ENCODE measurements at regions not wholly inside any gene's neighbourhood (a gene's known extent, or its start where the extent isn't known, plus 50 kb on each side); places are given as distances from the start of the nearest gene placed in this dataset.
A peak's percentile ranks its signal among the peaks of the same experiment; 100 is the strongest.

- POLR2A ChIA-PET: no interaction called here
- ATAC-seq: no peak
- no peaks in the 10 kb centered on the region for H3K36me3 Mint-ChIP-seq
- H3K4me3 Mint-ChIP-seq: no peak overlapping the region
- no peaks in the 10 kb centered on the region for H3K4me1 Mint-ChIP-seq
- DNase-seq: no peak
- H3K27ac Mint-ChIP-seq: no peak overlapping the region
- no peaks in the 10 kb centered on the region for H3K27me3 Mint-ChIP-seq
- peaks cover 0 to 19% (median 2%) of the 10 kb centered on the region in 9 donors for H3K9me3 Mint-ChIP-seq
Measured at GRCh38 chr4:125039550-125039949, 275.2 kb upstream of the FAT4 start.

GRCh38 chr4:125022855-125023501 is 291.8 kb upstream of the FAT4 start:
- H3K4me3 Mint-ChIP-seq: no peak overlapping the region
- H3K27ac Mint-ChIP-seq: no peak overlapping the region
- ATAC-seq (no peak), DNase-seq (no peak)
- H3K27me3 Mint-ChIP-seq: no peaks in the 10 kb centered on the region
- POLR2A ChIA-PET: no interaction called here
- no peaks in the 10 kb centered on the region for H3K36me3 Mint-ChIP-seq
- peaks cover 0 to 16% (median 2%) of the 10 kb centered on the region in 9 donors for H3K9me3 Mint-ChIP-seq
- no peaks in the 10 kb centered on the region for H3K4me1 Mint-ChIP-seq

GRCh38 chr4:125021189-125021588 is 293.6 kb upstream of the FAT4 start:
- no peaks in the 10 kb centered on the region for H3K4me1 Mint-ChIP-seq
- no peak overlapping the region for H3K27ac Mint-ChIP-seq
- peaks cover 0 to 16% (median 5%) of the 10 kb centered on the region in 9 donors for H3K9me3 Mint-ChIP-seq
- DNase-seq (no peak), ATAC-seq (no peak)
- POLR2A ChIA-PET: no interaction called here
- no peak overlapping the region for H3K4me3 Mint-ChIP-seq
- H3K27me3 Mint-ChIP-seq: no peaks in the 10 kb centered on the region
- no peaks in the 10 kb centered on the region for H3K36me3 Mint-ChIP-seq

GRCh38 chr4:125020089-125021034 is 294.4 kb upstream of the FAT4 start:
- H3K36me3 Mint-ChIP-seq: no peaks in the 10 kb centered on the region
- no peak overlapping the region for H3K27ac Mint-ChIP-seq
- H3K27me3 Mint-ChIP-seq: no peaks in the 10 kb centered on the region
- DNase-seq (no peak), ATAC-seq (no peak)
- H3K4me3 Mint-ChIP-seq: no peak overlapping the region
- no peaks in the 10 kb centered on the region for H3K4me1 Mint-ChIP-seq
- H3K9me3 Mint-ChIP-seq: peaks cover 0 to 19% (median 5%) of the 10 kb centered on the region in 9 donors
- POLR2A ChIA-PET: no interaction called here

- Mint-ChIP-seq H3K27me3 (no peaks in the 10 kb centered on the region), H3K27ac (no peak overlapping the region), H3K4me3 (no peak overlapping the region), H3K9me3 (peaks cover 0 to 23% (median 9%) of the 10 kb centered on the region in 9 donors), H3K4me1 (no peaks in the 10 kb centered on the region), H3K36me3 (no peaks in the 10 kb centered on the region)
- no peak for DNase-seq
- POLR2A ChIA-PET: no interaction called here
- no peak for ATAC-seq
Measured at GRCh38 chr4:125016892-125017299, 297.9 kb upstream of the FAT4 start.

GRCh38 chr4:125013891-125014290 is 300.9 kb upstream of the FAT4 start:
- no peak overlapping the region for H3K27ac Mint-ChIP-seq
- peaks cover 0 to 9% (median 4%) of the 10 kb centered on the region in 9 donors for H3K9me3 Mint-ChIP-seq
- DNase-seq: no peak
- no peaks in the 10 kb centered on the region for H3K4me1 Mint-ChIP-seq
- H3K27me3 Mint-ChIP-seq: no peaks in the 10 kb centered on the region
- H3K4me3 Mint-ChIP-seq: no peak overlapping the region
- POLR2A ChIA-PET: no interaction called here
- ATAC-seq: no peak
- no peaks in the 10 kb centered on the region for H3K36me3 Mint-ChIP-seq

- H3K27ac Mint-ChIP-seq: no peak overlapping the region
- peaks cover 0 to 2% (median 0%) of the 10 kb centered on the region in 5 donors for H3K27me3 Mint-ChIP-seq
- no peak for ATAC-seq
- DNase-seq: no peak
- POLR2A ChIA-PET: no interaction called here
- peaks cover 0 to 9% (median 3%) of the 10 kb centered on the region in 9 donors for H3K9me3 Mint-ChIP-seq
- H3K4me3 Mint-ChIP-seq: no peak overlapping the region
- H3K4me1 Mint-ChIP-seq: no peaks in the 10 kb centered on the region
- no peaks in the 10 kb centered on the region for H3K36me3 Mint-ChIP-seq
Measured at GRCh38 chr4:125011646-125012045, 299.1 kb upstream of the ANKRD50 start.

- DNase-seq: no peak
- no peak for ATAC-seq
- POLR2A ChIA-PET: no interaction called here
- no peaks in the 10 kb centered on the region for H3K36me3 Mint-ChIP-seq
- H3K27me3 Mint-ChIP-seq: peaks cover 0 to 3% (median 0%) of the 10 kb centered on the region in 5 donors
- no peak overlapping the region for H3K27ac Mint-ChIP-seq
- H3K4me1 Mint-ChIP-seq: no peaks in the 10 kb centered on the region
- peaks cover 0 to 11% (median 3%) of the 10 kb centered on the region in 9 donors for H3K9me3 Mint-ChIP-seq
- no peak overlapping the region for H3K4me3 Mint-ChIP-seq
Measured at GRCh38 chr4:125010796-125011503, 298.4 kb upstream of the ANKRD50 start.

GRCh38 chr4:125008676-125009075 is 296.1 kb upstream of the ANKRD50 start:
- Mint-ChIP-seq H3K36me3 (no peaks in the 10 kb centered on the region), H3K4me3 (no peak overlapping the region), H3K4me1 (no peaks in the 10 kb centered on the region), H3K27me3 (peaks cover 0 to 3% (median 0%) of the 10 kb centered on the region in 5 donors), H3K9me3 (peaks cover 0 to 10% (median 3%) of the 10 kb centered on the region in 9 donors), H3K27ac (no peak overlapping the region)
- ATAC-seq: no peak
- no peak for DNase-seq
- POLR2A ChIA-PET: no interaction called here

- no peak for ATAC-seq
- Mint-ChIP-seq H3K27me3 (peaks cover 0 to 3% (median 0%) of the 10 kb centered on the region in 5 donors), H3K36me3 (no peaks in the 10 kb centered on the region), H3K27ac (no peak overlapping the region), H3K9me3 (peaks cover 0 to 14% (median 2%) of the 10 kb centered on the region in 9 donors), H3K4me3 (no peak overlapping the region), H3K4me1 (no peaks in the 10 kb centered on the region)
- no peak for DNase-seq
- POLR2A ChIA-PET: no interaction called here
Measured at GRCh38 chr4:125004676-125005075, 292.1 kb upstream of the ANKRD50 start.

GRCh38 chr4:125003840-125004239 is 291.3 kb upstream of the ANKRD50 start:
- no peaks in the 10 kb centered on the region for H3K36me3 Mint-ChIP-seq
- DNase-seq: no peak
- peaks cover 0 to 3% (median 0%) of the 10 kb centered on the region in 5 donors for H3K27me3 Mint-ChIP-seq
- POLR2A ChIA-PET: no interaction called here
- no peaks in the 10 kb centered on the region for H3K4me1 Mint-ChIP-seq
- H3K9me3 Mint-ChIP-seq: peaks cover 0 to 14% (median 2%) of the 10 kb centered on the region in 9 donors
- H3K4me3 Mint-ChIP-seq: no peak overlapping the region
- H3K27ac Mint-ChIP-seq: peak overlapping the region in 1 of 10 donors; percentile 18
- ATAC-seq: no peak

GRCh38 chr4:124997991-124998390 is 285.5 kb upstream of the ANKRD50 start:
- no peaks in the 10 kb centered on the region for H3K4me1 Mint-ChIP-seq

GRCh38 chr4:124997124-124997523 is 284.6 kb upstream of the ANKRD50 start:
- no peak for DNase-seq
- Mint-ChIP-seq H3K27me3 (no peaks in the 10 kb centered on the region), H3K4me1 (no peaks in the 10 kb centered on the region), H3K4me3 (no peak overlapping the region), H3K27ac (no peak overlapping the region), H3K9me3 (peaks cover 0 to 10% (median 0%) of the 10 kb centered on the region in 9 donors), H3K36me3 (no peaks in the 10 kb centered on the region)
- POLR2A ChIA-PET: no interaction called here
- no peak for ATAC-seq

More at GRCh38 chr4:124997991-124998390, 285.5 kb upstream of the ANKRD50 start:
- no peak overlapping the region for H3K4me3 Mint-ChIP-seq
- H3K9me3 Mint-ChIP-seq: peaks cover 0 to 14% (median 2%) of the 10 kb centered on the region in 9 donors
- DNase-seq (no peak), ATAC-seq (no peak)
- no peaks in the 10 kb centered on the region for H3K27me3 Mint-ChIP-seq
- POLR2A ChIA-PET: no interaction called here
- no peak overlapping the region for H3K27ac Mint-ChIP-seq
- H3K36me3 Mint-ChIP-seq: no peaks in the 10 kb centered on the region
